ENCODE measurements at regions not wholly inside any gene's neighbourhood (a gene's known extent, or its start where the extent isn't known, plus 50 kb on each side); places are given as distances from the start of the nearest gene placed in this dataset.

- no peak for DNase-seq
These were observed 132.3 kb upstream of the CHST15 start for GRCh38 chr10:124225467-124226270.

- DNase-seq, result no peak
These were observed 131.7 kb upstream of the CHST15 start for GRCh38 chr10:124225029-124225466.

GRCh38 chr10:124224331-124225028 lies 131.1 kb upstream of the CHST15 start:
- no peak for DNase-seq

GRCh38 chr10:124223711-124224085 lies 130.3 kb upstream of the CHST15 start:
- DNase-seq, result no peak

- no peak for DNase-seq
These were observed 129.8 kb upstream of the CHST15 start for GRCh38 chr10:124222988-124223710.

GRCh38 chr10:124222318-124222987 lies 129.1 kb upstream of the CHST15 start:
- no peak for DNase-seq

- DNase-seq, result no peak
These were observed 128.2 kb upstream of the CHST15 start for GRCh38 chr10:124221356-124222317.

- no peak for DNase-seq
These were observed 127.6 kb upstream of the CHST15 start for GRCh38 chr10:124220971-124221355.

- DNase-seq, result no peak
These were observed 127.1 kb upstream of the CHST15 start for GRCh38 chr10:124220547-124220946.

- DNase-seq, result no peak
These were observed 126.3 kb upstream of the CHST15 start for GRCh38 chr10:124219655-124220054.

GRCh38 chr10:124219062-124219461 lies 125.7 kb upstream of the CHST15 start:
- DNase-seq, result no peak

- no peak for DNase-seq
These were observed 124.8 kb upstream of the CHST15 start for GRCh38 chr10:124217906-124218804.

- no peak for DNase-seq
These were observed 123.6 kb upstream of the CHST15 start for GRCh38 chr10:124217031-124217430.

GRCh38 chr10:124214610-124215375 lies 121.4 kb upstream of the CHST15 start:
- DNase-seq, result no peak

GRCh38 chr10:124213899-124214510 lies 120.6 kb upstream of the CHST15 start:
- no peak for DNase-seq

- DNase-seq, result no peak
These were observed 120.1 kb upstream of the CHST15 start for GRCh38 chr10:124213471-124213870.

- DNase-seq, result no peak
These were observed 119.3 kb upstream of the CHST15 start for GRCh38 chr10:124212702-124213101.

- no peak for DNase-seq
These were observed 118.5 kb upstream of the CHST15 start for GRCh38 chr10:124211921-124212320.

- no peak for DNase-seq
These were observed 116.9 kb upstream of the CHST15 start for GRCh38 chr10:124210263-124210662.

- DNase-seq, result no peak
These were observed 114.0 kb upstream of the CHST15 start for GRCh38 chr10:124207391-124207790.
